H1 (cell line): ENCODE measurements at regions not wholly inside any gene's neighbourhood (a gene's known extent, or its start where the extent isn't known, plus 50 kb on each side); places are given as distances from the start of the nearest gene placed in this dataset.

Source experiments
- MAFK ChIP-seq: IDR thresholded peaks from 2 replicates; pipeline ENCODE4 v1.6.1; 2012; ENCODE audit warnings: low read depth, mild to moderate bottlenecking, improper control_type of control experiment, low read length
- POLR2A ChIP-seq, 2 experiments: IDR thresholded peaks; 1 replicate in 1 of 2; 2 replicates in 1 of 2; pipeline ENCODE4 v1.6.1; 2011; ENCODE audit warnings: low read depth in 2 of 2, low read length in 2 of 2, mild to moderate bottlenecking in 2 of 2; ENCODE audit errors: control extremely low read depth in 1 of 2
- POLR2AphosphoS5 ChIP-seq: IDR thresholded peaks from 2 replicates; pipeline ENCODE4 v1.6.1; 2011; ENCODE audit warnings: low read depth, low read length
- RNF2 ChIP-seq: fragments of 200-900, 300-1000 bp; sonication (generic); IDR thresholded peaks from 2 replicates; pipeline ENCODE4 v1.7.1; 2016; ENCODE audit warnings: borderline replicate concordance, low read depth, mild to moderate bottlenecking, antibody characterized with exemption, low read length; ENCODE audit not compliant: poor library complexity, severe bottlenecking; ENCODE audit errors: missing control alignments
- SAP30 ChIP-seq: fragments of 300-600 bp; sonication (generic); IDR thresholded peaks from 2 replicates; pipeline ENCODE4 v1.7.1; 2012; ENCODE audit warnings: low read length, moderate library complexity, mild to moderate bottlenecking, inconsistent platforms; ENCODE audit not compliant: insufficient read depth, insufficient replicate concordance
- TEAD4 ChIP-seq: IDR thresholded peaks from 2 replicates; pipeline ENCODE4 v1.6.1; 2012; ENCODE audit warnings: low read depth, low read length, inconsistent platforms, mixed read lengths
- TF ChIP-seq, protein P1 (sequence below): fragments of 300-600 bp; sonication (generic); IDR thresholded peaks from 2 replicates; pipeline ENCODE4 v1.7.1; 2012; ENCODE audit warnings: low read length, moderate library complexity, mild to moderate bottlenecking, inconsistent platforms; ENCODE audit not compliant: insufficient replicate concordance
- TF ChIP-seq, protein P2 (sequence below): IDR thresholded peaks from 2 replicates; pipeline ENCODE4 v1.6.1; 2011; ENCODE audit warnings: low read depth, mild to moderate bottlenecking, low read length; ENCODE audit not compliant: insufficient read depth
- TF ChIP-seq, protein P3 (sequence below): IDR thresholded peaks from 2 replicates; pipeline ENCODE4 v1.6.1; 2012; ENCODE audit warnings: inconsistent platforms

GRCh38 chrX:13955095-13955647 is 74.5 kb downstream of the GEMIN8 start (continued):
- TF ChIP-seq, protein P1, sequence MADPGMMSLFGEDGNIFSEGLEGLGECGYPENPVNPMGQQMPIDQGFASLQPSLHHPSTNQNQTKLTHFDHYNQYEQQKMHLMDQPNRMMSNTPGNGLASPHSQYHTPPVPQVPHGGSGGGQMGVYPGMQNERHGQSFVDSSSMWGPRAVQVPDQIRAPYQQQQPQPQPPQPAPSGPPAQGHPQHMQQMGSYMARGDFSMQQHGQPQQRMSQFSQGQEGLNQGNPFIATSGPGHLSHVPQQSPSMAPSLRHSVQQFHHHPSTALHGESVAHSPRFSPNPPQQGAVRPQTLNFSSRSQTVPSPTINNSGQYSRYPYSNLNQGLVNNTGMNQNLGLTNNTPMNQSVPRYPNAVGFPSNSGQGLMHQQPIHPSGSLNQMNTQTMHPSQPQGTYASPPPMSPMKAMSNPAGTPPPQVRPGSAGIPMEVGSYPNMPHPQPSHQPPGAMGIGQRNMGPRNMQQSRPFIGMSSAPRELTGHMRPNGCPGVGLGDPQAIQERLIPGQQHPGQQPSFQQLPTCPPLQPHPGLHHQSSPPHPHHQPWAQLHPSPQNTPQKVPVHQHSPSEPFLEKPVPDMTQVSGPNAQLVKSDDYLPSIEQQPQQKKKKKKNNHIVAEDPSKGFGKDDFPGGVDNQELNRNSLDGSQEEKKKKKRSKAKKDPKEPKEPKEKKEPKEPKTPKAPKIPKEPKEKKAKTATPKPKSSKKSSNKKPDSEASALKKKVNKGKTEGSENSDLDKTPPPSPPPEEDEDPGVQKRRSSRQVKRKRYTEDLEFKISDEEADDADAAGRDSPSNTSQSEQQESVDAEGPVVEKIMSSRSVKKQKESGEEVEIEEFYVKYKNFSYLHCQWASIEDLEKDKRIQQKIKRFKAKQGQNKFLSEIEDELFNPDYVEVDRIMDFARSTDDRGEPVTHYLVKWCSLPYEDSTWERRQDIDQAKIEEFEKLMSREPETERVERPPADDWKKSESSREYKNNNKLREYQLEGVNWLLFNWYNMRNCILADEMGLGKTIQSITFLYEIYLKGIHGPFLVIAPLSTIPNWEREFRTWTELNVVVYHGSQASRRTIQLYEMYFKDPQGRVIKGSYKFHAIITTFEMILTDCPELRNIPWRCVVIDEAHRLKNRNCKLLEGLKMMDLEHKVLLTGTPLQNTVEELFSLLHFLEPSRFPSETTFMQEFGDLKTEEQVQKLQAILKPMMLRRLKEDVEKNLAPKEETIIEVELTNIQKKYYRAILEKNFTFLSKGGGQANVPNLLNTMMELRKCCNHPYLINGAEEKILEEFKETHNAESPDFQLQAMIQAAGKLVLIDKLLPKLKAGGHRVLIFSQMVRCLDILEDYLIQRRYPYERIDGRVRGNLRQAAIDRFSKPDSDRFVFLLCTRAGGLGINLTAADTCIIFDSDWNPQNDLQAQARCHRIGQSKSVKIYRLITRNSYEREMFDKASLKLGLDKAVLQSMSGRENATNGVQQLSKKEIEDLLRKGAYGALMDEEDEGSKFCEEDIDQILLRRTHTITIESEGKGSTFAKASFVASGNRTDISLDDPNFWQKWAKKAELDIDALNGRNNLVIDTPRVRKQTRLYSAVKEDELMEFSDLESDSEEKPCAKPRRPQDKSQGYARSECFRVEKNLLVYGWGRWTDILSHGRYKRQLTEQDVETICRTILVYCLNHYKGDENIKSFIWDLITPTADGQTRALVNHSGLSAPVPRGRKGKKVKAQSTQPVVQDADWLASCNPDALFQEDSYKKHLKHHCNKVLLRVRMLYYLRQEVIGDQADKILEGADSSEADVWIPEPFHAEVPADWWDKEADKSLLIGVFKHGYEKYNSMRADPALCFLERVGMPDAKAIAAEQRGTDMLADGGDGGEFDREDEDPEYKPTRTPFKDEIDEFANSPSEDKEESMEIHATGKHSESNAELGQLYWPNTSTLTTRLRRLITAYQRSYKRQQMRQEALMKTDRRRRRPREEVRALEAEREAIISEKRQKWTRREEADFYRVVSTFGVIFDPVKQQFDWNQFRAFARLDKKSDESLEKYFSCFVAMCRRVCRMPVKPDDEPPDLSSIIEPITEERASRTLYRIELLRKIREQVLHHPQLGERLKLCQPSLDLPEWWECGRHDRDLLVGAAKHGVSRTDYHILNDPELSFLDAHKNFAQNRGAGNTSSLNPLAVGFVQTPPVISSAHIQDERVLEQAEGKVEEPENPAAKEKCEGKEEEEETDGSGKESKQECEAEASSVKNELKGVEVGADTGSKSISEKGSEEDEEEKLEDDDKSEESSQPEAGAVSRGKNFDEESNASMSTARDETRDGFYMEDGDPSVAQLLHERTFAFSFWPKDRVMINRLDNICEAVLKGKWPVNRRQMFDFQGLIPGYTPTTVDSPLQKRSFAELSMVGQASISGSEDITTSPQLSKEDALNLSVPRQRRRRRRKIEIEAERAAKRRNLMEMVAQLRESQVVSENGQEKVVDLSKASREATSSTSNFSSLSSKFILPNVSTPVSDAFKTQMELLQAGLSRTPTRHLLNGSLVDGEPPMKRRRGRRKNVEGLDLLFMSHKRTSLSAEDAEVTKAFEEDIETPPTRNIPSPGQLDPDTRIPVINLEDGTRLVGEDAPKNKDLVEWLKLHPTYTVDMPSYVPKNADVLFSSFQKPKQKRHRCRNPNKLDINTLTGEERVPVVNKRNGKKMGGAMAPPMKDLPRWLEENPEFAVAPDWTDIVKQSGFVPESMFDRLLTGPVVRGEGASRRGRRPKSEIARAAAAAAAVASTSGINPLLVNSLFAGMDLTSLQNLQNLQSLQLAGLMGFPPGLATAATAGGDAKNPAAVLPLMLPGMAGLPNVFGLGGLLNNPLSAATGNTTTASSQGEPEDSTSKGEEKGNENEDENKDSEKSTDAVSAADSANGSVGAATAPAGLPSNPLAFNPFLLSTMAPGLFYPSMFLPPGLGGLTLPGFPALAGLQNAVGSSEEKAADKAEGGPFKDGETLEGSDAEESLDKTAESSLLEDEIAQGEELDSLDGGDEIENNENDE = no peak
- TF ChIP-seq, protein P2, sequence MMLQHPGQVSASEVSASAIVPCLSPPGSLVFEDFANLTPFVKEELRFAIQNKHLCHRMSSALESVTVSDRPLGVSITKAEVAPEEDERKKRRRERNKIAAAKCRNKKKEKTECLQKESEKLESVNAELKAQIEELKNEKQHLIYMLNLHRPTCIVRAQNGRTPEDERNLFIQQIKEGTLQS = no peak
- TF ChIP-seq TEAD4 (no peak), SAP30 (no peak), POLR2AphosphoS5 (no peak), MAFK (no peak), RNF2 (no peak), POLR2A (IDR thresholded peaks at IDR 0.05; ENCODE audit: control extremely low read depth in 1 of 2, low read depth in 2 of 2, low read length in 2 of 2) (no peak)
- TF ChIP-seq, protein P3, sequence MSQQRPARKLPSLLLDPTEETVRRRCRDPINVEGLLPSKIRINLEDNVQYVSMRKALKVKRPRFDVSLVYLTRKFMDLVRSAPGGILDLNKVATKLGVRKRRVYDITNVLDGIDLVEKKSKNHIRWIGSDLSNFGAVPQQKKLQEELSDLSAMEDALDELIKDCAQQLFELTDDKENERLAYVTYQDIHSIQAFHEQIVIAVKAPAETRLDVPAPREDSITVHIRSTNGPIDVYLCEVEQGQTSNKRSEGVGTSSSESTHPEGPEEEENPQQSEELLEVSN = no peak
